MM.1S (cell line): ENCODE measurements at regions not wholly inside any gene's neighbourhood (a gene's known extent, or its start where the extent isn't known, plus 50 kb on each side); places are given as distances from the start of the nearest gene placed in this dataset.

Experiments
- DNase-seq: peaks from one replicate; pipeline ENCODE4 v3.0.0-alpha.2; 2015
- H2AFZ ChIP-seq: fragments of 300-600 bp; sonication (generic); 2 replicates; pipeline ENCODE4 v1.6.0; 2016; ENCODE audit warnings: antibody characterized with exemption, low read length
- H3F3A ChIP-seq: fragments of 300-600 bp; sonication (generic); 2 replicates; pipeline ENCODE4 v1.6.1; 2016; ENCODE audit warnings: mild to moderate bottlenecking, antibody characterized with exemption, low read length, moderate library complexity, mixed read lengths; ENCODE audit not compliant: insufficient read depth
- H3K27ac ChIP-seq: fragments of 300-600 bp; sonication (generic); 2 replicates; pipeline ENCODE4 v1.5.1; 2016; ENCODE audit warnings: mild to moderate bottlenecking, low read length
- H3K27me3 ChIP-seq: fragments of 300-600 bp; sonication (generic); replicated peaks from 2 replicates; pipeline ENCODE4 v1.6.0; 2016; ENCODE audit warnings: low read length; ENCODE audit not compliant: insufficient read depth
- H3K36me3 ChIP-seq: fragments of 300-600 bp; sonication (generic); replicated peaks from 2 replicates; pipeline ENCODE4 v1.6.1; 2016; ENCODE audit warnings: mild to moderate bottlenecking, low read length, mixed read lengths; ENCODE audit not compliant: insufficient read depth
- H3K4me1 ChIP-seq: fragments of 300-600 bp; sonication (generic); 2 replicates; pipeline ENCODE4 v1.6.1; 2016; ENCODE audit warnings: low read length, mixed read lengths
- H3K4me2 ChIP-seq: fragments of 300-600 bp; sonication (generic); 2 replicates; pipeline ENCODE4 v1.6.0; 2016; ENCODE audit warnings: low read depth, low read length
- H3K4me3 ChIP-seq: fragments of 300-600 bp; sonication (generic); 2 replicates; pipeline ENCODE4 v1.5.1; 2016; ENCODE audit warnings: low read length, mixed read lengths
- H3K79me2 ChIP-seq: fragments of 300-600 bp; sonication (generic); 2 replicates; pipeline ENCODE4 v1.6.1; 2016; ENCODE audit warnings: mixed run types, low read length, mixed read lengths
- H3K9ac ChIP-seq: fragments of 300-600 bp; sonication (generic); 2 replicates; pipeline ENCODE4 v1.6.1; 2016; ENCODE audit warnings: low read length, mixed read lengths
- H3K9me2 ChIP-seq: fragments of 300-600 bp; sonication (generic); replicated peaks from 2 replicates; pipeline ENCODE4 v1.6.1; 2016; ENCODE audit warnings: mild to moderate bottlenecking, low read length, mixed read lengths; ENCODE audit not compliant: insufficient read depth
- H3K9me3 ChIP-seq: fragments of 300-600 bp; sonication (generic); replicated peaks from 2 replicates; pipeline ENCODE4 v1.6.1; 2016; ENCODE audit warnings: mild to moderate bottlenecking, low read length, mixed read lengths; ENCODE audit not compliant: insufficient read depth
- H4K20me1 ChIP-seq: fragments of 300-600 bp; sonication (generic); 2 replicates; pipeline ENCODE4 v1.6.1; 2016; ENCODE audit warnings: mild to moderate bottlenecking, low read length, moderate library complexity, mixed read lengths; ENCODE audit not compliant: insufficient read depth
- EZH2 ChIP-seq: fragments of 300-600 bp; sonication (generic); optimal IDR thresholded peaks from 2 replicates; pipeline ENCODE3; 2017; ENCODE audit warnings: low read depth, mild to moderate bottlenecking, antibody characterized with exemption, low read length, mixed read lengths
- EZH2phosphoT487 ChIP-seq: fragments of 300-600 bp; sonication (generic); IDR thresholded peaks from 2 replicates; pipeline ENCODE4 v1.6.1; 2018; ENCODE audit warnings: antibody characterized with exemption, low read length
- TF ChIP-seq, protein P1 (sequence below): fragments of 300-600 bp; sonication (generic); IDR thresholded peaks from 2 replicates; pipeline ENCODE4 v1.5.1; 2016; ENCODE audit warnings: antibody characterized with exemption, low read length, mixed read lengths

DNA sequence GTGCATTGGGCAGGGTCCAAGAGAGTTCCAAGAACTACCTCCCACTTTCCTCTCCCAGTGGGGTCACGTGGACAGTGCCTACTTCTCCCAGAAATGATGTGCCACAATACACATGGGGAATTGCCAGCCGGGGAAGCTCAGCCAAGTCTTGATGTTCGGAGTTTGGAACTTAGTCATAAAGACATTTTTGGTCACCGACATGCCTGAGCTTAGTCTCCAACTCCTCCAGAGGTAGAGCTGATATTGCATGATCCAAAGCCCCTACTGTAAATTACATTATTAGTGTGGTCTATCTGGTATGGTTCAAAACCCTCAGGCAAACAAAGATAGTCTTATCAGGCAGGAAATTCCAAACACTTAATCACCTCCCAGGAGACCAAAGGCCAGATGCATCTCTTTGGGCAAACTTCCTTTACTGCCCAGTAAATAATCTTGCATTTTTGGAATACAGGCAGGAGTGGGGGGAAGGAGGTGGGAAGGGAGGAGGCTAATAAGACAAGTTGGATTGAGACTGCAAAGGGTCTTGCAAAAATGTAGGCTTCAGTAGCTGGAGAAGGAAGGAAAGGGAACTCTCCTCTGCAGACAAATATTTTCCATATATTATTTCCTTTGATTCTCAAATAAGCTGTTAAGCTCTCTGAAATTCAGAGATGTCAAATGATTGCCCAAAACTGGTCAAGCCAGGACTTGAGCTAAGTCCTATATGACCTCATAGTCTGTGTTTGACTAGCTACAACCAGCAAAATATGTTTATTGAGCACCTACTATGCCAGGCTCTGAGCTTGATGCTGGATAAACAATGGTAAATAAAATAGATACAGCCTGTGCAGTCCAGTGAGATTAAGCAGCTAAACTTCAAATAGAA, 99.4 kb downstream of the DRD1 start:
- no peaks in the 10 kb centered on the region for H3K4me1 ChIP-seq
- no peak overlapping the region for H3K4me3 ChIP-seq
- H3F3A ChIP-seq: no peaks in the 10 kb centered on the region
- no peaks in the 10 kb centered on the region for H3K9me2 ChIP-seq
- H2AFZ ChIP-seq: no peak overlapping the region
- no peak for TF ChIP-seq EZH2
- TF ChIP-seq EZH2phosphoT487: no peak
- TF ChIP-seq, protein P1, sequence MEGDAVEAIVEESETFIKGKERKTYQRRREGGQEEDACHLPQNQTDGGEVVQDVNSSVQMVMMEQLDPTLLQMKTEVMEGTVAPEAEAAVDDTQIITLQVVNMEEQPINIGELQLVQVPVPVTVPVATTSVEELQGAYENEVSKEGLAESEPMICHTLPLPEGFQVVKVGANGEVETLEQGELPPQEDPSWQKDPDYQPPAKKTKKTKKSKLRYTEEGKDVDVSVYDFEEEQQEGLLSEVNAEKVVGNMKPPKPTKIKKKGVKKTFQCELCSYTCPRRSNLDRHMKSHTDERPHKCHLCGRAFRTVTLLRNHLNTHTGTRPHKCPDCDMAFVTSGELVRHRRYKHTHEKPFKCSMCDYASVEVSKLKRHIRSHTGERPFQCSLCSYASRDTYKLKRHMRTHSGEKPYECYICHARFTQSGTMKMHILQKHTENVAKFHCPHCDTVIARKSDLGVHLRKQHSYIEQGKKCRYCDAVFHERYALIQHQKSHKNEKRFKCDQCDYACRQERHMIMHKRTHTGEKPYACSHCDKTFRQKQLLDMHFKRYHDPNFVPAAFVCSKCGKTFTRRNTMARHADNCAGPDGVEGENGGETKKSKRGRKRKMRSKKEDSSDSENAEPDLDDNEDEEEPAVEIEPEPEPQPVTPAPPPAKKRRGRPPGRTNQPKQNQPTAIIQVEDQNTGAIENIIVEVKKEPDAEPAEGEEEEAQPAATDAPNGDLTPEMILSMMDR: no peak
- H3K27ac ChIP-seq: no peak overlapping the region
- H3K79me2 ChIP-seq: no peaks in the 10 kb centered on the region
- no peak overlapping the region for H3K9ac ChIP-seq
- H3K27me3 ChIP-seq: no peaks in the 10 kb centered on the region
- no peaks in the 10 kb centered on the region for H3K9me3 ChIP-seq
- no peaks in the 10 kb centered on the region for H4K20me1 ChIP-seq
- H3K4me2 ChIP-seq: no peak overlapping the region
- no peaks in the 10 kb centered on the region for H3K36me3 ChIP-seq
- DNase-seq: no peak

DNA sequence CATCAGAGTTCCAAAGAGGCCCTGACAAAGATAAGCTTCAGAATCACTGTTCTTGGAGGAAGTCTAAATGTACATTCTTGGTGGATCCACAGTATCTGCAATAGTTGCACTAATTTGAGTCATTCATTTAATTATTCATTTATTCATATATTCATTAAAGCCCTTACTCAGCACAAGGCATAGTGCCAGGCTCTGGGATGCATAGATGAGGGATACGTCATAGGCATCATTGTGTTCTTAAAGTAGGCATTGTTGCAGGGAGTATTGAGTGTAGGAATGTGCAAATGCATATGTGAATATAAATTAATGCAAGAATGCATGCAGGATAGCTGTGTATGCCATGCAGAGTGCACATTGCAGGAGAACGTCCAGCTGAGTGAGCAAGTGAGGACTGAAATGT, 100.7 kb downstream of the DRD1 start:
- Histone ChIP-seq H3K9ac (no peak overlapping the region), H3K27me3 (no peaks in the 10 kb centered on the region)

DNA sequence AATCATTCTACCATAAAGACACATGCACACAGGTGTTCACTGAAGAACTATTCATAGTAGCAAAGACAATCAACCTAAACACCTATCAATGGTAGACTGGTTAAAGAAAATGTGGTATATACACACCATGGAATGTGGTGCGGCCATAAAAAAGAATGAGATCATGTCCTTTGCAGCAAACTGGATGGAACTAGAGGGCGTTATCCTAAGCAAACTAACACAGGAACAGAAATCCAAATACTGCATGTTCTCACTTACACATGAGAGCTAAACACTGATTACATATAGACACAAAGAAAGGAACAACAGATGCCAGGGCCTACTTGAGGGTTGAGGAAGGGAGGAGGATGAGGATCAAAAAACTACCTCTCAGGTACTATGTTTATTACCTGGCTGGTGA, 103.8 kb downstream of the DRD1 start:
- no peak overlapping the region for H3K4me2 ChIP-seq
- no peaks in the 10 kb centered on the region for H3K4me1 ChIP-seq
- TF ChIP-seq EZH2phosphoT487: no peak
- TF ChIP-seq, protein P1: no peak
- no peaks in the 10 kb centered on the region for H3K9me3 ChIP-seq
- H3K4me3 ChIP-seq: no peak overlapping the region
- H2AFZ ChIP-seq: no peak overlapping the region
- H3K27me3 ChIP-seq: no peaks in the 10 kb centered on the region
- no peaks in the 10 kb centered on the region for H4K20me1 ChIP-seq
- no peak for DNase-seq
- no peaks in the 10 kb centered on the region for H3F3A ChIP-seq
- H3K9ac ChIP-seq: no peak overlapping the region
- H3K36me3 ChIP-seq: no peaks in the 10 kb centered on the region
- no peaks in the 10 kb centered on the region for H3K79me2 ChIP-seq
- no peak overlapping the region for H3K27ac ChIP-seq
- no peaks in the 10 kb centered on the region for H3K9me2 ChIP-seq

More for the DNA sequence above, 100.7 kb downstream of the DRD1 start:
- DNase-seq: no peak
- Histone ChIP-seq H3K36me3 (no peaks in the 10 kb centered on the region), H3K4me2 (no peak overlapping the region), H3F3A (no peaks in the 10 kb centered on the region), H3K9me2 (no peaks in the 10 kb centered on the region), H3K79me2 (no peaks in the 10 kb centered on the region), H3K4me3 (no peak overlapping the region), H4K20me1 (no peaks in the 10 kb centered on the region), H3K27ac (no peak overlapping the region), H3K4me1 (no peaks in the 10 kb centered on the region), H2AFZ (no peak overlapping the region), H3K9me3 (no peaks in the 10 kb centered on the region)
- TF ChIP-seq, protein P1: no peak
- TF ChIP-seq EZH2 (no peak), EZH2phosphoT487 (no peak)
